GM19324 (cell line): ENCODE measurements at regions not wholly inside any gene's neighbourhood (a gene's known extent, or its start where the extent isn't known, plus 50 kb on each side); places are given as distances from the start of the nearest gene placed in this dataset.

Experiments used
- ATAC-seq: cut with Tn5 transposase; IDR thresholded peaks from one replicate; pipeline ENCODE4 v1.9.1; 2021; ENCODE audit warnings: mild to moderate bottlenecking, moderate library complexity; ENCODE audit not compliant: unreplicated experiment, low FRiP score

- ATAC-seq = no peak
Measured at GRCh38 chr2:64359171-64359891, 94.6 kb upstream of the LGALSL start.

DNA sequence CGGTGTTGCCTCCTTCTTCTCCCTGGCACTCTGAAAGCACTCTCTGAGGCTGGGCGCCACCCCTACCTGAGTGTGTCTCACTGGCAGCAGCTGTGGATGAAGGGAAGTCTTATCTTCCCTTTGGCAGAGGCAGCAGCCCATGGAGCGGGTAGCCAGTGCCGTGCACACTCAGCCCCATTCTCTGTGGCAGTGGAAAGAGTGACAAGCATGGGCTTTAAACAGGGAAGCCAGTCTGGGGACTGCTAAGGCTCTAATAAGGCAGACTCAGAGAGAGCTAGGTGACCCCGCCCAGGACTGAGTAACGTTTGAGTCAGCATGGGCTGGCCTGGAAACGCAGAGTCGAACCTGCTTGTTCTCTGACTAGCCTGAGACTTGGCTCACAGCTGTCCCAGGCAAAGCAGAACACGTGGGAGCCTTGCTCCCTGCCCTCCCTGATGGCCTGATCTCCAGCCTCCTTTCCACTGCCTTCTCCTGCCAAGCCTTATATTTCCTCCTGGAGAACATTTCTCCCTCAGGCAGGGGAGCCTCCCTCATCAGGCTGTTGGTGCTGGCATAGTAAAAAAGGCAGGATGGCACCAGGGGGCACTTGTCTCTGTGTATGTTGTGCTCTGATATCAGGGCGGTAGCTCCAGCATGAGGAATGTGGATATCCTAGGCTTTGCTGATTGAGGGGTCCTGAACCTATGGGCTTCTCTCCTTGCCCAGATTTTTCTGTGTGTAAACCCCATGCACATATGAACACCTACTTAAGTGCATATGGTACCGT lies 93.9 kb upstream of the LGALSL start:
- no peak for ATAC-seq

GRCh38 chr2:64361151-64361938 lies 92.6 kb upstream of the LGALSL start:
- ATAC-seq = no peak

GRCh38 chr2:64362562-64363026 lies 91.4 kb upstream of the LGALSL start:
- ATAC-seq = no peak

- ATAC-seq = no peak
Measured at GRCh38 chr2:64363140-64363539, 90.8 kb upstream of the LGALSL start.

- ATAC-seq = no peak
Measured at GRCh38 chr2:64363848-64364247, 90.1 kb upstream of the LGALSL start.

DNA sequence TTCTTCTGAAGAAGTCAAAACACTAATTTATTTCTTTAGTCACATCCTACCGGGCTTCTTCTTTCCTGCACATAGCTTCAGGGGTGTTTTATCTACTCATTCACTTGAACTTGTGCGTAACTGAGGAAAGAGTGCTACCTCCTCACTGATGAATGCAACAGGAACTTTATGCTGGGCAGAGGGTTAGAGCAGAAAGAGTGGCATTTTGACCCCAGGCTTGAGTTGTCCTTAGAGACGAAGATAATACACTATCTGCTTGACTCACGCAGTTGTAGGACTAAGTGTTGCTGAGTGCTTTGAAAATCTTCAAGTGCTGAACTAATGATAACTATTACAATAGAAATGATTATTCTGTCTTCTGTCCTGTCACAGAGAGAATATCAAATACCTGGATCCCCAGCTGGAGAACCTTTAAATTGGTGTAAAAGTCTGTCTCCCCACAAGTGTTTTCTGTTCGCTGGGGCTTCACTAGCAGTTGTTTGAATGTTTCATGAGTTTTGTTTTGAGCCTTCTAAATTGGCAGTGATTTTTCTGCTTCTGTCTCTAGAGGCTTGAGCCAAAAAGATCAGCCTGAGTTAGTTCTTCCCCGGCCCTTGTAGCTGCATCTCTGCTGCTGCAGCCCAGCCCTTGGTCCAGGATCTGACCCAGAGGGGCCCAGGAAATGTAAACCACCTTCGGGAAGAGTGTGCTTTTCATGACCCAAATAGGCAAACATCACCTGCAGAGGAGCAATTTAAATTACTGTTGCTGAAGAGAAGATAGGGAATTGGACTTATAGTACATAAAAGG lies 86.3 kb upstream of the LGALSL start:
- no peak for ATAC-seq

GRCh38 chr2:64369706-64370105 lies 84.3 kb upstream of the LGALSL start:
- ATAC-seq = no peak

DNA sequence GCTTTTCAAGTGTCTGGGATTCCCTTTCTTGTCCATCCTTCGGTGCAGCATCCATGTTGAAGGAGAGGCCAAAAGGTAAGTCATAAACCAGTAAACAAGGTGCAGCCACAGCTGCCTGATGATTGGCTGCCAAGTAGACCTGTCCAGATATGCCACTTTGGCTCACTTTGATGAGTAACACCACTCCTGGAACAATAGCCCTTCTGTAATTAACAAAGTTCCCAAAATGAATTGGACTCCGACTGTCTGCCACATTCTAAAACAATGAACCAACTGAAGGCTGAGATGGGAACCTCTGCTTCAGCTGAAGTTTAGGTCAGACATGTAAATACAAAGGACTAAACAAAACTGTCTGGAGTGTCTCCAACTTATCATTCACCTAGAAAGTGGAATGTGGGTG lies 82.2 kb upstream of the LGALSL start:
- no peak for ATAC-seq

GRCh38 chr2:64374686-64375085 lies 79.3 kb upstream of the LGALSL start:
- ATAC-seq = no peak

GRCh38 chr2:64376926-64377325 lies 77.0 kb upstream of the LGALSL start:
- ATAC-seq = no peak

- ATAC-seq = no peak
Measured at GRCh38 chr2:64379186-64379585, 74.8 kb upstream of the LGALSL start.

DNA sequence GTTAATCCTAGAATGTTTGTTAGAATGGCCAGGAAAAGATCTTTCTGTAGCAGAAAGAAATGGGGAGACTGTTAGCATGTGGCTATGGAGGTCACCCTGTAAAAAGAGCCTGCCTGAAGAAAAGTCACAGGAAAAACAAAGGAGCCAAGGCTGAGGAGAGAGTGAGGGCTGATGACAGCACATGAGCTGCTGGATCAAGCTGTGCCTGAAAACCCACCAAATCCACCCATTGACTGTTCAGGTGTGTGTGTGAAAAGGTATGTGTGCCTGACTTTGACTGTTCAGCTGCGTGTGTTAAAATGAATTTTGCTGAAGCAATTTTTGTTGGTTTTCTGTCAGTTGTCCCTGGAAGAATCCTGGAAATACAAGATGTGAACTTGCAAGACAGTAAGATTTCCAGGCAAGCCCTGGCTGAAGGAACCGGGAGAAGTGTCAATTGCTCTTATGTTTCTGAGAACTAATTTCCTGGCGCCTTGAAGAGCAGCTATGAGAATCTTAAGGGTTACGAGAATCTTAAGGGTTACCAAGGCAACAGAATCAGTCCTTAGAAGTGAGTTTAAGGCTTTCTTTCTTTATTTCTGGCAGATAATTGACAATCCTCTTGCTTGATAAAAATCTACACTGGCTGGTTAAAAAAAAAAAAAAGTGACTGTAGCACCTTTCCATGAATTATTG lies 73.0 kb upstream of the LGALSL start:
- ATAC-seq = no peak

- ATAC-seq = no peak
Measured at GRCh38 chr2:64383016-64383591, 70.9 kb upstream of the LGALSL start.

DNA sequence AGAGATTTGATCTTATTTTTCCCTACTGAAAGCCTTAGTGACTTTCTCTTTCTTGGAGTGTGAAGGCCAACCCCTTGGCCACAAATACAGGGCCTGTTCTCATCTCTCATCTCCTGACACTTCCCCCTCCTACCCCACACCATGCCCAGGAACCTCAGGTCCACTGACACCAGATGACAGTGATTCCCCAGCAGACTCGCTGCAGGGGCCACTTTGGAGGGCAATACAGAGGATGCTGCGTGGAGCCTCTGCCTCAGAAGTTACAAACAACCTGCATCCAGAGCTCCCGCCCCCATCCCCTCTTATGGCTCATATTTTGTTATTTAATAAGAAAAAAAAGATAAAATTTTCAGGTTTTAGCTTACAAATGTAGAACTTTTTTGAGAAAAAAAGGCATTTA lies 70.1 kb upstream of the LGALSL start:
- ATAC-seq = no peak

DNA sequence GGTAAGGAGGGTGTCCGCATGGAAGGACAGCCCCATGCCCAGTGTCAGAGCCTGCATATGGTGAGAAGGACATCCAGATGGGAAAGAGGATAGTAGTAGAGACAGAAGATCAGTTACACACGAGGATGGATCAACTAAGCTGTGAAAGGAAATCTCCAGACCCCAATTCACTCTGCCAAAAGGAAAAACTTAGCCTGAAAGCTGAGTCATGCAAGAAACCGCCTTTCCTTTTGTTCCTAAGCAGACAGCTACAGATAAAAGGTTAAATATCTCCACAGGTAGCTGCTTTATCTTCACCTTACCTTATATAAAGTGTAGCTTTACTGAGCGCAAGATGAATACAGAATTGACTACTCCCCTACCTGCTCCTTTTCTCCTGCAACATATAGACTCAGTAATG lies 67.3 kb upstream of the LGALSL start:
- ATAC-seq = no peak

GRCh38 chr2:64390586-64390985 lies 63.4 kb upstream of the LGALSL start:
- ATAC-seq = no peak

DNA sequence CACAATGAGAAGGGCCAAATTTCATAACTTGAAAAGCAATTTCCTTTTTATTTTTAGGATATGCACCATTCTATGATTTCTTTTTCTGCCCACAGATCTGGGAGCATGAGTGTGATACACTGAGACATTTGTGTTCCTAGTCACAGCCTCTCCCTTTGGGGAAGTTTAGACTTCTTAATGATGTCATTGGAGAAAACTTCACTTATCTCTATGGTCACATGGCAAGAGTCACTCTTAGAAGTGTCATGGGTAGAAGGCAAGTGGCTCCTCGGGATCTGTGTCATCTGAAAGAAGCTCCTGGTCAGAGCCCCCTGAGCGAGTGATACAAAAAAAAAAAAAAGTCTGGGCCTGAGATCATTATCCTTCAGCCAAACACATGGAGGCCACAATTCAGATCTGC lies 62.5 kb upstream of the LGALSL start:
- no peak for ATAC-seq

- ATAC-seq = no peak
Measured at GRCh38 chr2:64391940-64392339, 62.0 kb upstream of the LGALSL start.

DNA sequence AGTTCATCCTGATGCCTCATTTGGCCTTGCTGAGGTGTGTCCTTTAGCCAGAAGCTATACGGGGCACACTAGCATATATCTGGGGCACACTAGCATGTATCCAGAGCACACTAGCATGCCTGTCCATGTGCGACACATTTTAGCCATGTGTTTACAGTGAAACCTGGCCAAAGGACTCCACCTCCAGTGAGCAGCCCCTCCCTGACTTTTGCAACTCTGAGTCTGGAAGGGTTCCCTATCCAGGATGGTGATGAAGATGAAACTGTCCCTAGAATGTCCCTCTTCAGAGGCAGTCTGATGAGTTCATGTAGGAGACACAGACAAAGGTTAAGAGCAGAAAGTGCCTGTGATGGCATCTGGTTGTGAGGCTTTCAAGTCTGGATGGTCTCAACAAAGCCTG lies 61.4 kb upstream of the LGALSL start:
- ATAC-seq = no peak
